ENCODE measurements at regions not wholly inside any gene's neighbourhood (a gene's known extent, or its start where the extent isn't known, plus 50 kb on each side); places are given as distances from the start of the nearest gene placed in this dataset.

- TF ChIP-seq CTCF (IDR thresholded peaks at IDR 0.05) (no peak), POLR2A (IDR thresholded peaks at IDR 0.05; ENCODE audit: low read depth) (no peak), EP300 (IDR thresholded peaks at IDR 0.05) (no peak), POLR2AphosphoS5 (IDR thresholded peaks at IDR 0.05) (no peak)
Measured at GRCh38 chr14:54316652-54317051, 80.2 kb upstream of the CDKN3 start.

All from esophagus muscularis mucosa (tissue), 4 donors.